ENCODE measurements at regions not wholly inside any gene's neighbourhood (a gene's known extent, or its start where the extent isn't known, plus 50 kb on each side); places are given as distances from the start of the nearest gene placed in this dataset.
"Not testable (repeated sequence)": the region's sequence is repeated elsewhere in the genome, so short reads cannot be mapped to it uniquely, and the experiment has no call there.

GRCh38 chr14:87368751-87369150 lies 624.2 kb downstream of the GALC start:
- no peak for TF ChIP-seq CTCF (IDR thresholded peaks at IDR 0.05; ENCODE audit: extremely low read depth, missing control alignments)
- no peak for DNase-seq (ENCODE audit: low spot score)

GRCh38 chr14:87360246-87360645 lies 632.7 kb downstream of the GALC start:
- DNase-seq (ENCODE audit: low spot score) = not testable (repeated sequence)

GRCh38 chr14:87351007-87351406 lies 642.0 kb downstream of the GALC start:
- TF ChIP-seq CTCF (IDR thresholded peaks at IDR 0.05; ENCODE audit: extremely low read depth, missing control alignments) = no peak
- DNase-seq (ENCODE audit: low spot score) = no peak

- no peak for TF ChIP-seq CTCF (IDR thresholded peaks at IDR 0.05; ENCODE audit: extremely low read depth, missing control alignments)
- no peak for DNase-seq (ENCODE audit: low spot score)
These were observed 643.1 kb downstream of the GALC start for GRCh38 chr14:87349921-87350320.

- TF ChIP-seq CTCF (IDR thresholded peaks at IDR 0.05; ENCODE audit: extremely low read depth, missing control alignments) = no peak
- no peak for DNase-seq (ENCODE audit: low spot score)
These were observed 649.3 kb downstream of the GALC start for GRCh38 chr14:87343652-87344051.

- no peak for DNase-seq (ENCODE audit: low spot score)
- no peak for TF ChIP-seq CTCF (IDR thresholded peaks at IDR 0.05; ENCODE audit: extremely low read depth, missing control alignments)
These were observed 657.8 kb downstream of the GALC start for GRCh38 chr14:87334997-87335685.

GRCh38 chr14:87331991-87332390 lies 661.0 kb downstream of the GALC start:
- TF ChIP-seq CTCF (IDR thresholded peaks at IDR 0.05; ENCODE audit: extremely low read depth, missing control alignments) = no peak
- no peak for DNase-seq (ENCODE audit: low spot score)

GRCh38 chr14:87325741-87326140 lies 667.2 kb downstream of the GALC start:
- TF ChIP-seq CTCF (IDR thresholded peaks at IDR 0.05; ENCODE audit: extremely low read depth, missing control alignments) = no peak
- no peak for DNase-seq (ENCODE audit: low spot score)
